Right cardiac atrium (tissue), 5 donors: ENCODE measurements at regions not wholly inside any gene's neighbourhood (a gene's known extent, or its start where the extent isn't known, plus 50 kb on each side); places are given as distances from the start of the nearest gene placed in this dataset.
"Not testable (repeated sequence)": the region's sequence is repeated elsewhere in the genome, so short reads cannot be mapped to it uniquely, and the experiment has no call there.

Experiments used
- ATAC-seq, 2 donors: fragments of 200-7000 bp; cut with Tn5 transposase; one replicate each; pipeline versions ENCODE4 v1.8.0 to v1.9.1; 2020; ENCODE audit warnings: moderate library complexity in 2 of 2, mild to moderate bottlenecking in 1 of 2
- DNase-seq, 3 donors: peaks; one replicate each; pipeline ENCODE4 v3.0.0-alpha.2; 2020
- H3K27ac ChIP-seq: one replicate; pipeline ENCODE4 v1.5.1; 2013; ENCODE audit warnings: mild to moderate bottlenecking, low read length, control low read depth, moderate library complexity
- H3K27me3 ChIP-seq: one replicate; pipeline ENCODE4 v1.6.1; 2013; ENCODE audit not compliant: control insufficient read depth, insufficient read depth
- H3K4me1 ChIP-seq: one replicate; pipeline ENCODE4 v1.6.1; 2013; ENCODE audit warnings: low read length; ENCODE audit not compliant: control insufficient read depth, insufficient read depth
- H3K4me3 ChIP-seq: one replicate; pipeline ENCODE4 v1.5.1; 2013; ENCODE audit warnings: low read length, control low read depth
- H3K9me3 ChIP-seq: one replicate; pipeline ENCODE4 v1.6.1; 2013; ENCODE audit warnings: low read length; ENCODE audit not compliant: control insufficient read depth
- WGBS: extraction: QIAGEN DNeasy Blood & Tissue Kit; methylation state at CpG from one replicate; pipeline ENCODE4 v1.1.7; 2013; 5-methylcytosine and 5-hydroxymethylcytosine counted together
- intact Hi-C, 4 donors: fragments of 100-400 bp; cut with DNase I; formaldehyde crosslinking; loops; one replicate each; pipeline versions ENCODE4 v1.11.0 to v1.14.0; 2022 to 2023
- donor health status: healthy with polysubstance abuse.
- donor health status: DM: no; HTN: yes; CAD: no.
- donor health status: DM: no; HTN: no; CAD: no.
- donor health status: DM: no; HTN: yes; CAD: no; lungs with severe emphysema.
- donor health status: DM: yes; HTN: yes; CAD: no.

DNA sequence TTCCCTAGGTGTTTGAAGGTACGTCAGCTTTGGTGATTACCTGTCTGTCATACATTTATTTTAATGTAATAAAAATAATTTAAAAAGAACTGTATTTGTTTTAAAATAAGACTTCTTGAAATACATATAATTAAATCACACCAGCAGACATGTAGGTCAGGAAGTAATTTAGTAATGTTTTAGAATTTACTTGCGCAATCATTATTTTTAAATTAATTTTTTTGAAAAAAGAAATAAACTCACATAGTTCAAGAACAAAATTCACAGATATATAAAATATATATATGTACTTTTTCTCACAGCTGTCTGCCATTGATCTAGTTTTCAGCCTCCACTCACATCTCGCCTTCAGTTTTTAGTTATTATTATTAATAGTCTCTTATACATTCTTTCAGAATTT is 875.9 kb downstream of the TTLL7 start:
- Histone ChIP-seq H3K4me3 (no peak overlapping the region), H3K9me3 (no peaks in the 10 kb centered on the region), H3K27me3 (no peaks in the 10 kb centered on the region), H3K4me1 (no peaks in the 10 kb centered on the region), H3K27ac (no peak overlapping the region)
- WGBS, result 98% methylated on average over 3 of the region's 3 CpGs
- intact Hi-C loops, result no loop called here
- no peak for ATAC-seq
- DNase-seq, result no peak

- no peak for DNase-seq
- H3K4me3 ChIP-seq, result no peak overlapping the region
- intact Hi-C loops, result no loop called here
- WGBS, result 97% methylated on average over 4 of the region's 4 CpGs
- no peaks in the 10 kb centered on the region for H3K4me1 ChIP-seq
- no peaks in the 10 kb centered on the region for H3K9me3 ChIP-seq
- no peak for ATAC-seq
- H3K27me3 ChIP-seq, result no peaks in the 10 kb centered on the region
- H3K27ac ChIP-seq, result no peak overlapping the region
Observed at GRCh38 chr1:83118472-83118871, 880.5 kb downstream of the TTLL7 start.

DNA sequence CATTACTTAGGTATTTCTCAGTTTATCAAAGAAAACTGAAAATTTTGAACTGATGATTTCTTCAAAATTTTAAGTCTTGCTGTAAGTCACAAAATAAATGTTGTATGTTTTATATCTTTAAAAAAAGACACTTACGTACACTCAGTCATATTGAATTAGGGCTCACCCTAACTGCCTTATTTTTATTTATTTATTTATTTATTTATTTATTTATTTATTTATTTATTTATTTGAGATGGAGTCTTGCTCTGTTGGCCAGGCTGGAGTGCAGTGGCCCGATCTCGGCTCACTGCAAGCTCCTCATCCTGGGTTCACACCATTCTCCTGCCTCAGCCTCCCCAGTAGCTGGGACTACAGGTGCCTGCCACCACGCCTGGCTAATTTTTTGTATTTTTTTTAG is 881.9 kb downstream of the TTLL7 start:
- H3K4me1 ChIP-seq, H3K4me3 ChIP-seq, DNase-seq, ATAC-seq, H3K9me3 ChIP-seq, intact Hi-C loops, H3K27me3 ChIP-seq, H3K27ac ChIP-seq: not testable (repeated sequence)
- WGBS, result 97% methylated on average over 4 of the region's 4 CpGs

DNA sequence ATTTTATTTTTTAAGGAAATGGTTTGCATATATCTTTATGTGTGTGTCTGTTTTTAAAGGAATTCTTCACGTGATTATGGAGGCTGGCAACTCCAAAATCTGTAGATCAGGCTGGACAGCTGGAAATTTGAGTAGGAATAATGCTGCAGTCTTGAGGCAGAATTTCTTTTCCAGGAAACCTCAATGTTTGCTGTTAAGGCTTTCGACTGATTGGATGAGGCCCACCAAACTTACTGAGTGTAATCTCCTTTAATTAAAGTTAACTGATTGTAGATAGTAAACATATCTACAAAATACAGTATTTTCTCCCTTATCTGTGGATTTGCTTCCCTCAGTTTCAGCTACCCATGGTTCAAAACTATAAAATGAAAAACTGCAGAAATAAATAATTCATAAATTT is 883.1 kb downstream of the TTLL7 start:
- WGBS, result 92% methylated on average over 2 of the region's 2 CpGs

GRCh38 chr1:83114136-83114834 is 884.6 kb downstream of the TTLL7 start:
- WGBS, result 93% methylated on average over 2 of the region's 2 CpGs
- no peak overlapping the region for H3K27ac ChIP-seq
- H3K9me3 ChIP-seq, result no peaks in the 10 kb centered on the region
- ATAC-seq (no peak), DNase-seq (no peak)
- no peaks in the 10 kb centered on the region for H3K4me1 ChIP-seq
- H3K27me3 ChIP-seq, result no peaks in the 10 kb centered on the region
- H3K4me3 ChIP-seq, result no peak overlapping the region
- intact Hi-C loops, result no loop called here

More for the DNA sequence above, 883.1 kb downstream of the TTLL7 start:
- no peaks in the 10 kb centered on the region for H3K9me3 ChIP-seq
- H3K4me3 ChIP-seq, result no peak overlapping the region
- no peaks in the 10 kb centered on the region for H3K27me3 ChIP-seq
- intact Hi-C loops, result no loop called here
- ATAC-seq (no peak), DNase-seq (no peak)
- H3K4me1 ChIP-seq, result no peaks in the 10 kb centered on the region
- H3K27ac ChIP-seq, result no peak overlapping the region

DNA sequence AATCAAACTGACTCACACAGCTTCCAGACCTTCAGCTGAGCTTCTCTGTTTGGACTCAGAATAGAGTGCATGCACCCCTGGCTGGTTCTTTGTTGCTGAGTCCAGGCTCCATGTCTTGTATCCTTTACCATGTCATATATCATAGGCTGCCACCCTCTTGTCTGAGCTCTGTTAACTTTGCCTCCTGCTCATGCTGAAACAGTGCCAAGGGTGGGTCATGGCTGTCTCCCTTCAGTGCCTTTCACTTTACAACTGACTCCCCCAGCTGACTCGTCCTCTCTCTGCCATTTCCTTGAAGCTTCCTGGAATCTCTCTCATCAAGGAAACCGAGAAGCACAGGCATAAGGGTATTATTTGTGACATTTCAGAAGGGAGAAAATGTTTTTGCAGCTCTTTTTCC is 885.3 kb downstream of the TTLL7 start:
- Histone ChIP-seq H3K9me3 (no peaks in the 10 kb centered on the region), H3K27me3 (no peaks in the 10 kb centered on the region), H3K4me3 (no peak overlapping the region), H3K27ac (no peak overlapping the region), H3K4me1 (no peaks in the 10 kb centered on the region)
- intact Hi-C loops, result no loop called here
- DNase-seq, result no peak
- 61% methylated on average over 2 of the region's 2 CpGs for WGBS
- no peak for ATAC-seq

- Histone ChIP-seq H3K9me3 (no peaks in the 10 kb centered on the region), H3K27ac (no peak overlapping the region), H3K27me3 (no peaks in the 10 kb centered on the region), H3K4me1 (no peaks in the 10 kb centered on the region), H3K4me3 (no peak overlapping the region)
- WGBS, result 92% methylated on average over 3 of the region's 3 CpGs
- intact Hi-C loops, result no loop called here
- DNase-seq (no peak), ATAC-seq (no peak)
Observed at GRCh38 chr1:83112248-83112885, 886.6 kb downstream of the TTLL7 start.

- no peaks in the 10 kb centered on the region for H3K9me3 ChIP-seq
- no peaks in the 10 kb centered on the region for H3K4me1 ChIP-seq
- whole genome bisulfite sequencing, result 88% methylated on average over 2 of the region's 2 CpGs
- no peak for ATAC-seq
- no peak overlapping the region for H3K27ac ChIP-seq
- intact Hi-C loops, result no loop called here
- no peak for DNase-seq
- no peaks in the 10 kb centered on the region for H3K27me3 ChIP-seq
- no peak overlapping the region for H3K4me3 ChIP-seq
Observed at GRCh38 chr1:83110156-83110555, 888.8 kb downstream of the TTLL7 start.

DNA sequence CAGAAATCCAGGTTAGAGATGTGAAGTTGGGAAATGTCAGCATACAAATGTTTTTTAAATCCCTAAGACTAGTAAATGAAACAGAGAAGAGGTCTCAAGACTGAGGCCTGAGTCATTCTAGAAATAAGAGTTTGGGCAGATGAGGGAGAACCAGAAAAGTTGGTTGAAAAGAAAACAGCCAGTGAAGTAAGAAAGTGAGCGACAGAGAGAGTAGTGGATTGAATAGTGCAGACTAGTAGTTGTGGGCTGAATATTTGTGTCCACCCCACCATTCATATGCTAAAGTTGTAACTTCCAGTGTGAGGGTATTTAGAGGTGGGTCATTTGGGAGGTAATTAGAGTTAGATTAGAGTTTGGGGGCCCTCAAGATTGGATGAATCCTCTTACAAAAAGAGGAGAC is 889.2 kb downstream of the TTLL7 start:
- H3K27me3 ChIP-seq, result no peaks in the 10 kb centered on the region
- intact Hi-C loops, result no loop called here
- no peaks in the 10 kb centered on the region for H3K4me1 ChIP-seq
- no peak overlapping the region for H3K4me3 ChIP-seq
- ATAC-seq (no peak), DNase-seq (no peak)
- no peak overlapping the region for H3K27ac ChIP-seq
- 98% methylated on average over 1 of the region's 1 CpG for WGBS
- no peaks in the 10 kb centered on the region for H3K9me3 ChIP-seq

DNA sequence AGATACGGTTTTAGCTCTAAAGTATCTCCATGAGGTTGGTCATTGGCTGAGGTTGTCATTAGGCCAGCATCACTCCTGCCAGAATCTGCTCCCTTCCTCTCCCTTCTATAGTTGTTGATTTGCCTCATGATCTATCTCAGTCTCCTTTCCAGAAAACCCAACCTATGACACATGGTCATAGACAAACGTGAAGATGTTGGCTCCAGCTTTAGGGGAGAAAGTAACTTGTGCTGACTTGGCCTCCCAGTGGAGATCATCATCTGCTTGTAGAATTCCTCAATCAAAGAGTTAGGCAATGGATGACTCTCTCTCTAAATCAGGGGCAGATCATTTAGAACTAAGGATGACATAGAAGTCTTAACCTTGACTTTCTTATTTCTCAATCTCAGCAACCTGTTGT is 894.4 kb downstream of the TTLL7 start:
- DNase-seq (no peak), ATAC-seq (no peak)
- Histone ChIP-seq H3K4me1 (no peaks in the 10 kb centered on the region), H3K9me3 (no peaks in the 10 kb centered on the region), H3K27me3 (no peaks in the 10 kb centered on the region), H3K27ac (no peak overlapping the region), H3K4me3 (no peak overlapping the region)
- 79% methylated on average over 2 of the region's 2 CpGs for WGBS
- intact Hi-C loops, result no loop called here

DNA sequence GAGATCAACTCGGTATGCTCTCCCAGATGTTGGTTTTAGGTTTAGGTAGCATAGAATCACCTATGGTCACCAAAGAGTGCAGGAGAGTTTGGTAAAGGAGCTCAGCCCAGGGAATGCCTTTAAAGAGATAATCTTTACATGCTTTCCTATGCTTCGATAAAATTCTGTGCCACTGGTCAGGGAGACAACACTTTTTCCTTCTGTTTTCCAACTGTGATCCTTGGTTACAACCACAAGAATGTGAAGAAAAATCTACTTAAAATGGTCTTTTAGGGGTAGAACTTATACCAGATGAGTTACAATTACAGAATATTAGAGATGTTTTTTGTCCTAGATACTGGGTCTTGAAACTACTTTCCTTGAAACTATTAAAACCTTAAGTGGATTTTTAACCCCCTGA is 895.6 kb downstream of the TTLL7 start:
- WGBS, result 65% methylated on average over 2 of the region's 2 CpGs
- H3K4me3 ChIP-seq, result no peak overlapping the region
- intact Hi-C loops, result no loop called here
- H3K27me3 ChIP-seq, result no peaks in the 10 kb centered on the region
- H3K27ac ChIP-seq, result no peak overlapping the region
- H3K4me1 ChIP-seq, result no peaks in the 10 kb centered on the region
- H3K9me3 ChIP-seq, result no peaks in the 10 kb centered on the region
- DNase-seq (no peak), ATAC-seq (no peak)
